T47D (cell line): ENCODE measurements at regions not wholly inside any gene's neighbourhood (a gene's known extent, or its start where the extent isn't known, plus 50 kb on each side); places are given as distances from the start of the nearest gene placed in this dataset.
"Not testable (repeated sequence)": the region's sequence is repeated elsewhere in the genome, so short reads cannot be mapped to it uniquely, and the experiment has no call there.

Experiments used
- DNase-seq, 2 experiments: peaks; one replicate each; pipeline versions ENCODE4 v3.0.0 to v3.0.0-alpha.2; 2011 to 2012; ENCODE audit warnings: low read depth in 1 of 2, low spot score in 1 of 2
- JUND ChIP-seq: IDR thresholded peaks from 2 replicates; pipeline ENCODE4 v1.6.1; 2012; ENCODE audit warnings: low read depth
- in situ Hi-C: cut with HindIII; loops from 2 replicates; pipeline ENCODE4 v1.10.0; 2016; ENCODE audit warnings: low sequenced_read_pairs, low pct_unique_long_range_greater_than_20kb

DNA sequence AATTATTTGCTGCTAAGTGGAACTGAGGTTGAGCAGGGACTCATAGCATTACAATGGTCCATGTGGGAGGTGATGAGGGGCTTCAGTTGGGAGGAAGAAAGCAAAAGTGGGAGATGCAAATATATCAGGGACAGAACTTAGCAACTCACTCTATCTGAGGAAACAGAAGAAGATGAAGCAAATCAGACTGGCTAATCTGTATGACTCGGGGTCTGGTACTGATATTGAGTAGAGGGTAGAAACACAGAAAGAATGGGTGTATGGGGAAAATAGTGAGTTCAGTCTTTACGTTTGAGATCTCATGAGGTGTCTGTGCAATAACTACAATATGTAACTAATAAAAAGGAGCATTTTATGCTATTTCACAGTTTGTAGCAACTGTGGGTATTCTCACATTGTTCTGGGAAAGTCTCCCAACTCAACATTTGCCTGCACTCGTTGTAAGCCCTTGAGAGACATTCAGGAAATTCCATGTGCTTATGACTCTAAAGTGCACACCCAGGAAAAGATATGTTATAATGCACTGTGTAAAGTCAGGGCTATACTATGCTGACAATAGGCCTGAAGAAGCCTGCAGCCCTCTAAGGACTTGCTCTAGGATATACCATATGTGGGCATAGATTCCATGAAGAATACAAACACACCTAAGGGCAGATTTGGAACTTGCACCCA is 183.5 kb downstream of the SPRY2 start:
- no peak for TF ChIP-seq JUND
- in situ Hi-C loops: no loop called here
- no peak for DNase-seq

DNA sequence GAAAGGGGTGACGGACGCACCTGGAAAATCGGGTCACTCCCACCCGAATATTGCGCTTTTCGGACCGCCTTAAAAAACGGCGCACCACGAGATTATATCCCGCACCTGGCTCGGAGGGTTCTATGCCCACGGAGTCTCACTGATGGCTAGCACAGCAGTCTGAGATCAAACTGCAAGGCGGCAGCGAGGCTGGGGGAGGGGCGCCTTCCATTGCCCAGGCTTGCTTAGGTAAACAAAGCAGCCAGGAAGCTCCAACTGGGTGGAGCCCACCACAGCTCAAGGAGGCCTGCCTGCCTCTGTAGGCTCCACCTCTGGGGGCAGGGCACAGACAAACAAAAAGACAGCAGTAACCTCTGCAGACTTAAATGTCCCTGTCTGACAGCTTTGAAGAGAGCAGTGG is 188.8 kb downstream of the SPRY2 start:
- DNase-seq, in situ Hi-C loops: not testable (repeated sequence)

DNA sequence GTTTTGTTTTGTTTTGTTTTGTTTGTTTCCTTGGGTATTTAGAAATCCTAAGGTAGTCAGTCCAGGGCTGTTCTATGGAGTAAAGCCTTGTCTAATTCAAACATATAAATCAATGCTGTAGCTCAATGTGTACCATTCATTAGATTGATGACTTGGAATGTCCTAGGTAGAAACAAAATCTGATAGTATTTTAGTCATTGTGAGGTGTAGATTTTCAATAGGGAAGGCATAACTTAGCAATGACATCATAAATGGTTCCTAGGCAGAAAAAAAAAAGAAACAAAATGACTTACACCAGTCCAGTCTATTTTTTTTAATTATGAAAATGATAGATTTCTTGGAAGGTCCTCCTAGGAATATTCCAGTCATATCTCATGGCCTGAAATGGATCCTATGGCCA is 189.9 kb downstream of the SPRY2 start:
- in situ Hi-C loops: no loop called here
- TF ChIP-seq JUND: no peak
- DNase-seq: no peak

DNA sequence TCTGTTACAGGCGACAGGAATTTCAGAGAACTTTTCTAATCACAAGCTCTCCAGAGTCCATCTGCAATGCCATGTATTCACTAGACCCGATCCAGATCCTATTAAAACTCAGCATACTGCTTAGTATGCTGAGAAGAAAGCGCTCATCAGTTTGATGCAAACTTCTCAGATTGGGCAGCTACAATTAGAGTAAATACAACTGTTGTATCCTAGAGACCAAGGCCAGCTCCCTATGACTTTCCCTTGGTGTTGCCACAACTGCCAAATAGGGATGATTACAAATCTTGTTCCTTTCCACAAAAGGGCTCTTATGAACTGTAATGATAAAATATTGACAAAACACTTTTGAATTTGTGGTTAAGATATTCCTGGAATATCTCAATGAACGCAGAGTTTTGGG is 191.2 kb downstream of the SPRY2 start:
- no peak for DNase-seq
- no peak for TF ChIP-seq JUND
- in situ Hi-C loops: no loop called here

DNA sequence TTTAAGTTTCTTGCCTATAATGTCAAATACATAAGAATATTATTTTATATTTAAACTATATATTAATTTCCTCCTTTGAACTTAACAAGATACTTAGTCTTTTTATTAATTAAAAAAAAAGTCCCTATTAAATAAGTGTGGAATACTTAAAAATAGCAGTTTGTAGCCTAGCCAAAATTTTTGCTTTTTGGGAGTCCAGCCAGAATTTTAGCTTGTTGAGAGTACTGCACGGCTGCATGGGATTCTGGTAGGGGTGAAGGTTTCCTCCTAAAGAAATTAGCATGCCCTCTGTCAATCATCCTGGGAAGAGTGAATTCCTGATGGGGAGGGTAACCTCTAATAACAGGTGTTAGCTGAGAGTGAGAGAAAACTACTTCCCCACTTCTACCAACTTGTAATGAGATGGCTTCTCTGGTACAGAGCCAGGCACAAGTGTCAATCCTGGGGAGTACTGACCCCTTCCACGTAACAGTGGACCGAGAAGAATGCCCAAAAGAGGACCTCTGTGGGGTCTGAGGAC is 195.7 kb downstream of the SPRY2 start:
- in situ Hi-C loops: no loop called here
- TF ChIP-seq JUND: no peak
- no peak for DNase-seq

DNA sequence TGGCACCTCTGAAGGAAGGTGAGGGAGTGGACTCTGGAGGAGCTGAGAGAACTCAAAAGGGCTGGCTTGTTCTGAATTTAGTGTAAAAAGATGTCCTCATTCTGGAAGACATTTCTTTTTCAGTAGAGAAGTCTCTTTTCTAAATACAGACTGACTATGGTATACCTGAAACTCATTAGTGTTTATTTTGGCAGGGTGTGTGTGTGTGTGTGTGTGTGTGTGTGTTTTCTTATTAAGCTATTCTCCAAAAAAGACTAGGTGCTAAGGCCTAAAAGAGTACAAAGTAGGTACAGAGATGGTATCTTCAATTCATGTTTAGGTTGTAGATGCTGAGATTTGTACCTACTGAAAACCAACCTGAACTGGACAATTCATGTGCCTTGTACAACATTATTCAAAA is 196.4 kb downstream of the SPRY2 start:
- DNase-seq: peak in 1 of 2 experiments; percentile 23
- TF ChIP-seq JUND: no peak
- in situ Hi-C loops: no loop called here

DNA sequence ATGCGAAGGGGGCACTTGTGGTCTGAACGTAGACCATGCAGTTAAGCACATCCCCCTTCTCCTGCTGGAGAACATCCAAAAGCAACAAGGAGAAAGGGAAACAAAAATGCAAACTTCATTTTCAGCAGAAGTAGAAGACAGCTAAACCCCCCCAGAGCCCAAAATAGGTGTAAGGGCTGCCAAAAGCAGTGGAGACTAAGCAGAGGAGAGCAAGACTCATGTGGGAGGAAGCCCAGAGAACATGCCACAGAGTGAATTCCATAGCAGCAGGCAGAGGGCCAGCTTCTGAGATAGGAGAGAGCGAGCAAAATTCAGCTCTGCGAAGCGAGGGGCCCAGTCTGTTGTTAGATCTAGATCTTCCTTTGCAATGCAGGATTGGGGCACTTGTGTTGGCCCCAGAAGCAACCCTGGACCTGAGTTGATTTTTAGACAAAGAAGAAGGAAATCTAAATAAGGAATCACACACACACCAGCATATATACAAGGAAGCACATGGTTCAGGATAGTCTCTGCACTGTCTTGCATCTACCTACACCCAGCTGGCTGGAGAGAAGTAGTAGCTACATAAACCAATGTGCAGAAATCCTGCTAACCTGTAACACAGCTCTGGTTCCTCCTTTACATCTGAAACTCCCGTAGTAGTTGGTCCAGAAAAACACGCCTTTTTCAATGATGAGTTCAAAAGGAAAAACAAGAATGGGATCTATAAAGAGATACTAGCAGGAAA is 199.6 kb downstream of the SPRY2 start:
- TF ChIP-seq JUND: no peak
- DNase-seq: no peak
- in situ Hi-C loops: no loop called here

DNA sequence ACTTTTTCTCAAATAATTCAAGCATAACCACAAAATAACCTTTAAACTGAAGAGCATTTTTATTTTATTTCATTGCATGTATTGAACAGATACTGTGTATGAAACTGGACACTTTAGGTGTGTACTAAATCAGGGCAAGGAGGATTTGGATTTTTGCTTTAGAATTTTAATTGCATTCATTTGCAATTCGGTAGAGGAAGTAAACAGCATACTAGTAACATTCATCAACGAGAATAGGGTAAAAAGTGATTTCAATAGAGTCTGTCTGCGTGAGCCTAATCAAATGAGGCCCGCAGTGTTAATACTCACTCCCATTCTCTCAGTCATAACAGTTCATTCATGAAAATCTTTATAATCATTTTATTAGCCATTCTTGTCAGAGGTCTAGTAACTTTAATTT is 200.2 kb downstream of the SPRY2 start:
- no peak for TF ChIP-seq JUND
- no peak for DNase-seq
- in situ Hi-C loops: no loop called here

DNA sequence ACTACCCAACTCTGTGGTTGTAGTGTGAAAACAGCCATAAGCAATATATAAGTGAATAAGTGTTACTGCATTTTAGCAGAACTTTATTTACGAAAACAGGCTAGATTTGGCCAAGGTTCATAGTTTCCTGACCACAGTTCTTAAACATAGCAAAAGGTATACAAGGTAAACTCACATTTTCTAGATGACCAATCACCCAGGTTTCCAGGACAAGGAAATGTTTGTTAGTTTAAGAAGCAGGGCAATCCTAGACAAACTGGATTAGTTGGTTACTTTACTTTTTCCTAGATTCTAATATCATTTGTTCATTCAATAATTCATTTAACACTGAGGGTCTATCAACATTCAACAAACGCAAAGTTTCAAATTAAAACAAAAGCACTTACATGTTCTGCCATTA is 201.7 kb downstream of the SPRY2 start:
- peak in 1 of 2 experiments; percentile 53 for DNase-seq
- no peak for TF ChIP-seq JUND
- in situ Hi-C loops: no loop called here

DNA sequence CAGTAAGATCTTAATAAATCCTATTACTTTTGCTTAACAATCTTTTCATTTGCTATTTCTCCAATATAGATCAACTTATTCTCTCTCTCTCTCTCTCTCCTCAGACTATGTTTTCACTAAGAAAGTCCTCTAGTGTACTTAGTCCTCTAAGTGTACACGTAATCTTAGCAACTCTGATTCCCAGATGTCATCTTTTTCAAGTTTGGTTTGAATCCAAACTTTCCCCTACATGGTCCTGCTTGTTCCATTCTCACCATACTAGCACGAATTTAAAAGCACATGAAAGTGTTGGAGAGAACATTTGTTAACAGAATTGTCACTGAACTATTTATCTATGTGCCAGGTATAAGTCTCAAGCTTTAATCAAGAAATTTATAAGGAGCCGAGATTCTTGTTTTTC is 202.9 kb downstream of the SPRY2 start:
- in situ Hi-C loops: no loop called here
- no peak for DNase-seq
- TF ChIP-seq JUND: no peak

DNA sequence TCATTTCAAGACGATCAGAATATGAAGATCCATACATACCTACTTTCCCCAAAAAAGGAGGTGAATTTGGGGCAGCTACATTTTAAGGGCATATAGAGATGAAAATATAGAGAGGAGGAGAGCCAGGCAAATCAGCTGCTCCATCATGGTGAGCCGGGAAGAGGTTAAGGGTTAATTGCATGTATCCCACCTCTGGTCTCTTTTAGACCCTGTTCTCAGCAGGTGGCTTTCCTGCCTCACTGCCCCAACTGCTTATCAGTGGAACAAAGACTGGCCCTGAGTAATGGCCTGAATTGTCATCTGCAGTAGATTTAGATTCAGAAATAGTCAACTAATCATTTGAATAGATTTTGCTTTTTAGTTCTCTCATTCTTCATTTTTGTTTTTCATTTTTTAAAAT is 206.6 kb downstream of the SPRY2 start:
- TF ChIP-seq JUND: no peak
- in situ Hi-C loops: no loop called here

DNA sequence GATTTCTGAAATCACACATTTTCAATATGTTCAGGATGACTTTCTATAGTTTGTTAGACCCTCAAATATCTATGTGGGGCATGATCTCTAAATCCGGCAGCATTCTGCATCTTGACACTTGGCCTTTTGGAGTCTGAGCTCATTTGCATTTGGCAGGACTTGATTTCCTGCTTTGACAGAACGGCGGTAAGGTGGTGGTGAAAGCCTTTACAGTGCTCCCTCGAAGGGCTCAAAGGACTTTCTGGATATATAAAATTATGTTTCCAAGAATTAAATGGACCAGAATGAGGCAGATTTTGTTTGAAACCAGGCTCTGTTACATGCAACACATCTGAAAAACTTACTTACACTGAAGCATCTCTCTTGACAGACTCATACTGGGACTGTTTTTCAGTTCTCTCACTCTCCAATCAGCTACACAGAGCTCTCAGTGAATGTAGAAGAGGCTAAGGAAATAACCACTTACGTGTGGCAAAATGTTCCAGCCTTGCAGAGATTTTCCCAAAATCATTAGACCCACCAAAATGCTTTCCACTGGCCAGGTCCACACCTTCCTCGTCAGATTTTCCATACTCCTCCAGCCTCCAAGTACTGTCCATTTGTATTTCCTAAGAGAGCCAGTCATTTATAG is 207.2 kb downstream of the SPRY2 start:
- DNase-seq: no peak
- no peak for TF ChIP-seq JUND
- in situ Hi-C loops: no loop called here

More for the DNA sequence above, 206.6 kb downstream of the SPRY2 start:
- DNase-seq: no peak
